HEK293 (cell line): ENCODE measurements at regions not wholly inside any gene's neighbourhood (a gene's known extent, or its start where the extent isn't known, plus 50 kb on each side); places are given as distances from the start of the nearest gene placed in this dataset.

Experiments
- CTCF ChIA-PET: fragments of 350-600 bp; formaldehyde crosslinking; extraction: SDS; loops from one replicate; lab custom pipeline; 2021; ENCODE audit warnings: antibody characterized with exemption; lab: Yijun Ruan, JAX
- POLR2A ChIA-PET: fragments of 300-600 bp; formaldehyde crosslinking; extraction: SDS; loops from one replicate; lab custom pipeline; 2020; ENCODE audit warnings: antibody characterized with exemption, inconsistent platforms; lab: Yijun Ruan, JAX
- H3K27ac ChIP-seq: fragments of 200-500 bp; sonication (Bioruptor generic); 2 replicates; pipeline ENCODE4 v1.5.1; 2014; ENCODE audit warnings: low read depth, low read length, control low read depth, inconsistent platforms; ENCODE audit errors: extremely low read depth
- H3K36me3 ChIP-seq, 2 experiments: fragments of 200-500 bp in 1 of 2; sonication (Bioruptor generic) in 1 of 2; 1 replicate in 1 of 2; 2 replicates in 1 of 2; pipeline ENCODE4 v1.5.1; 2014 to 2017; ENCODE audit warnings: inconsistent platforms in 2 of 2, low read length in 2 of 2; ENCODE audit not compliant: control insufficient read depth in 2 of 2, insufficient read depth in 1 of 2
- H3K4me1 ChIP-seq: fragments of 200-500 bp; sonication (Bioruptor generic); 2 replicates; pipeline ENCODE4 v1.5.1; 2014; ENCODE audit warnings: mild to moderate bottlenecking, low read length, inconsistent platforms; ENCODE audit not compliant: control insufficient read depth, insufficient read depth
- H3K4me3 ChIP-seq: 2 replicates; pipeline ENCODE4 v1.5.1; 2011; ENCODE audit warnings: low read depth, mild to moderate bottlenecking, control low read depth, low read length, moderate library complexity
- H3K9me3 ChIP-seq: fragments of 200-500 bp; sonication (Bioruptor generic); 2 replicates; pipeline ENCODE4 v1.5.1; 2014; ENCODE audit warnings: low read depth, low read length, inconsistent platforms; ENCODE audit not compliant: control insufficient read depth, insufficient read depth
- ATF2 ChIP-seq: fragments of 450-650 bp; formaldehyde crosslinking; IDR thresholded peaks from 2 replicates; pipeline ENCODE4 v1.5.1; 2016; ENCODE audit warnings: missing biosample characterization, missing genetic modification characterization, low read depth
- GLI2 ChIP-seq: fragments of 450-650 bp; formaldehyde crosslinking; IDR thresholded peaks from 2 replicates; pipeline ENCODE4; 2017; ENCODE audit warnings: missing biosample characterization, missing genetic modification characterization, low read depth, borderline replicate concordance
- INSM2 ChIP-seq: fragments of 450-650 bp; formaldehyde crosslinking; IDR thresholded peaks from 2 replicates; pipeline ENCODE4 v1.5.1; 2016; ENCODE audit warnings: missing biosample characterization, missing genetic modification characterization
- OVOL3 ChIP-seq: fragments of 450-650 bp; formaldehyde crosslinking; IDR thresholded peaks from 2 replicates; pipeline ENCODE4 v1.5.1; 2016; ENCODE audit warnings: missing biosample characterization, missing genetic modification characterization
- SALL2 ChIP-seq: fragments of 450-650 bp; formaldehyde crosslinking; IDR thresholded peaks from 2 replicates; pipeline ENCODE4 v1.5.0; 2017; ENCODE audit warnings: missing biosample characterization, mild to moderate bottlenecking, missing genetic modification characterization, borderline replicate concordance
- SETDB1 ChIP-seq: IDR thresholded peaks from one replicate; pipeline ENCODE4 v1.6.1; 2017; ENCODE audit warnings: mild to moderate bottlenecking, low read length, moderate library complexity, mixed read lengths; ENCODE audit not compliant: insufficient read length
- TCF7L2 ChIP-seq: IDR thresholded peaks from 2 replicates; pipeline ENCODE4 v1.6.1; 2011; ENCODE audit warnings: low read depth, mild to moderate bottlenecking, inconsistent platforms, low read length, moderate library complexity, borderline replicate concordance
- ZNF146 ChIP-seq: fragments of 450-650 bp; formaldehyde crosslinking; IDR thresholded peaks from 2 replicates; pipeline ENCODE4 v1.5.1; 2016; ENCODE audit warnings: missing biosample characterization, missing genetic modification characterization
- ZNF24 ChIP-seq: fragments of 450-650 bp; formaldehyde crosslinking; IDR thresholded peaks from 2 replicates; pipeline ENCODE4 v1.5.1; 2016; ENCODE audit warnings: missing biosample characterization, missing genetic modification characterization
- ZNF280C ChIP-seq: fragments of 450-650 bp; formaldehyde crosslinking; IDR thresholded peaks from 2 replicates; pipeline ENCODE4 v1.5.1; 2016; ENCODE audit warnings: missing biosample characterization, missing genetic modification characterization
- ZNF560 ChIP-seq: fragments of 450-650 bp; formaldehyde crosslinking; IDR thresholded peaks from 2 replicates; pipeline ENCODE4 v1.5.1; 2017; ENCODE audit warnings: missing biosample characterization, missing genetic modification characterization, borderline replicate concordance
- ZNF624 ChIP-seq: fragments of 450-650 bp; formaldehyde crosslinking; IDR thresholded peaks from 2 replicates; pipeline ENCODE4 v1.5.1; 2017; ENCODE audit warnings: missing biosample characterization, missing genetic modification characterization
- ZNF692 ChIP-seq: fragments of 450-650 bp; formaldehyde crosslinking; IDR thresholded peaks from 2 replicates; pipeline ENCODE4 v1.5.1; 2016; ENCODE audit warnings: missing biosample characterization, missing genetic modification characterization
- ZNF792 ChIP-seq: fragments of 450-650 bp; formaldehyde crosslinking; IDR thresholded peaks from 2 replicates; pipeline ENCODE4 v1.5.1; 2016; ENCODE audit warnings: missing biosample characterization, missing genetic modification characterization

- TF ChIP-seq ATF2 (tag by site-specific recombination) (peak; percentile 85), OVOL3 (tag by site-specific recombination) (no peak), GLI2 (tag by site-specific recombination) (no peak), ZNF692 (tag by site-specific recombination) (no peak)
Measured at GRCh38 chr5:73333944-73334703, 114.5 kb downstream of the FOXD1 start (continued).

- POLR2A ChIA-PET, result no interaction called here
- TF ChIP-seq ZNF624 (tag by site-specific recombination), result no peak
- TF ChIP-seq INSM2 (tag by site-specific recombination), result no peak
- TF ChIP-seq ZNF146, result no peak
- peak; percentile 67 for TF ChIP-seq SETDB1
- Histone ChIP-seq H3K9me3 (no peaks in the 10 kb centered on the region; the same call in 1 of the 2 replicates), H3K4me3 (no peak overlapping the region), H3K4me1 (0 out of 2 replicates have a peak, but pooled peaks cover 3% of the 10 kb centered on the region), H3K36me3 (no peaks in the 10 kb centered on the region), H3K27ac (no peak overlapping the region)
- CTCF ChIA-PET, result no interaction called here
Measured at GRCh38 chr5:73330613-73331012, 118.0 kb downstream of the FOXD1 start.

GRCh38 chr5:73328640-73329039, 119.9 kb downstream of the FOXD1 start:
- ChIA-PET CTCF (interaction anchor here (1.0 kb wide), 1 partner anchor 123 kb away, joined by 3 read pairs; no protein-coding TSS in a partner anchor), POLR2A (no interaction called here)
- no peaks in the 10 kb centered on the region for H3K4me1 ChIP-seq
- TF ChIP-seq TCF7L2 (no peak), ZNF24 (tag by site-specific recombination) (no peak), ATF2 (tag by site-specific recombination) (no peak), SALL2 (tag by site-specific recombination) (no peak), ZNF560 (tag by site-specific recombination) (no peak), ZNF280C (tag by site-specific recombination) (no peak), ZNF792 (tag by site-specific recombination) (no peak)
- TF ChIP-seq, all 188 proteins: peak for 0
- Histone ChIP-seq H3K4me3 (no peak overlapping the region), H3K9me3 (no peaks in the 10 kb centered on the region; the same call in 1 of the 2 replicates), H3K36me3 (no peaks in the 10 kb centered on the region), H3K27ac (no peak overlapping the region)
